SHP77 treated with DMSO at 0.1 percent for 48 hours (cell line): ENCODE measurements at regions not wholly inside any gene's neighbourhood (a gene's known extent, or its start where the extent isn't known, plus 50 kb on each side); places are given as distances from the start of the nearest gene placed in this dataset.
"Not testable (repeated sequence)": the region's sequence is repeated elsewhere in the genome, so short reads cannot be mapped to it uniquely, and the experiment has no call there.

Source experiments
- DNase-seq: peaks from one replicate; lab custom pipeline; 2025; lab: John Stamatoyannopoulos, UW

DNA sequence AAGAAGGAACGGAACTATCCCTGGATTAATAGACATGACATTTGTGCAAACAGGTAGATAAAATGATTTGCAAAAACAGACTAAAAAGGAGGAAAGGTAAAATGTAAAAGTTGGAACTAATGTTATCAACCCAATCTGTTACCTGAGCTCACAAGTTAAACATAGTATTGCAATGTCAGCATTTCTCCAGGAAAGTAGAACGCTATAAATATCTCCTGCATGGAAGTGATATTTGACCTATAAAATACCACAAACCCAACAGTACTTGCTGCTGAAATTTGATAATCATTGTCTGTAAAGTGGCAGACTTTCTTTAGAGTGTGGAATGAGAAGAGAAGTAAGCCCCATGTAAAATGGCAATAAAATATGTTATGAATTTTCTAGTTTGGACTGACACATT, 1435.7 kb downstream of the LRFN5 start:
- DNase-seq: no peak

DNA sequence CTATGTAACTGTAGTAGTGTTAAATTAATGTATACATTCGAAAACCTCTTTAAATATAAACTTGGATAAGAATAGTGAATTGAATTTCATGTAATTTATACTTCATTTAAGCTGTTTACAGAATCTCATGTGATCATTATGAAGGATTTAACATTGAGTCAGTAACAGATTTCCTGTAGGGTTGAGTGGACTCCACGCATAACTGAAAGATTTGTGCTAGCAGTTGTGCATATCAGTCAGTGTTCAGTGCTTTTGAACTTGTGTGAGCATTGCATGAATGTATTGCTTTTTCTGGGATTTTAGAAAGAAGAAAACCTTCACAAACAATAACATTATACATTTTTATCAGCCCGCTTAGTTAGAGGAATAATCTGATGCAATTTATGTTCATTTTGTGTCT, 1435.3 kb downstream of the LRFN5 start:
- no peak for DNase-seq

DNA sequence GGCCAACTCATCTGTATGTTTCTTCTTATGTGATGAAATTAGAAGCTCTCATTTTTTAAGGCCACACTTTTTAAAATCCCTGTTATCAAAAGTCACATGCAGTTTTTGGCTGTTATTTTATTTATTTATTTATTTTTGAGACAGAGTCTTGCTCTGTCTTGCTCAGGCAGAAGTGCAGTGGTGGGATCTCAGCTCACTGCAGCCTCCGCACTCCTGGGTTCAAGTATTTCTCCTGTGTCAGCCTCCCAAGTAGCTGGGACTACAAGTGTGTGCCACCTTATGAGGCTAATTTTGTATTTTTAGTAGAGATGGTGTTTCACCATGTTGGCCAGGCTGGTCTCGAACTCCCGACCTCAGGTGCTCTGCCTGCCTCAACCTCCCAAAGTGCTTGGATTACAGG, 1434.5 kb downstream of the LRFN5 start:
- DNase-seq: no peak

DNA sequence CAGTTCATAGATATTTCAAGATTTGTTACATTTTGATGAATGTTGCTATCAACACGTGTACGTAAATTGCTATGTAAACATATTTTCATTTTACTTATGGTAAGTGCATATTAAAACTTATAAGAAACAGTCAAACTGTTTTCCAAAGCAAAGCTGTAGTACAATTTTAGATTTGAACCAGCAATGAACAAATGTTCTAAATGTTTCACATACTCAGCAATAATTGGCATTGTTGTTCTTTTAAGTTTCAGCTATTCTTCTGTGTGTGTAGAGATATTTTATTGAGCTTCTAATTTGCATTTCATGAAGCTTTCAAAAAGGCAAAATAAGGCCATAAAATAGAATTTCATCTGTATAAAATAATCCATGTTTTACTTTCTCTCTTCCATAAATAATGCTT, 1433.2 kb downstream of the LRFN5 start:
- DNase-seq: no peak

DNA sequence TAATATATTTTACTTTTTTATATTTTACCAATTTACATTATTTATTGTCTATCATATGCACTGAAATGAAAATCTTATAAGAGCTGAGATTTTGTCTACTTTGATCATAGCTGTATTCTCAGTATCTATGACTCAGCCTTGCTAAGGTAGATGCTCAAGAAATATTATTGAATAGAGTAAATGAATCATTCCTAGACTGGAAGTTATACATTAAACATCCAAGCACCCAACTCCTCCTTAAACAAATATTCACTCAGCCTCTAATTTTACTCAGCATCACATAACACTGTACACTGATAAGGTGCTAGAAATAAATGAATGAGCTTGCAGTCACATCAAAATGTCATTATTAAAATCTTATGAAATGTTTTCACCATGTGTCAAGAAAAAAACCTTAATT, 1424.9 kb downstream of the LRFN5 start:
- DNase-seq: no peak

DNA sequence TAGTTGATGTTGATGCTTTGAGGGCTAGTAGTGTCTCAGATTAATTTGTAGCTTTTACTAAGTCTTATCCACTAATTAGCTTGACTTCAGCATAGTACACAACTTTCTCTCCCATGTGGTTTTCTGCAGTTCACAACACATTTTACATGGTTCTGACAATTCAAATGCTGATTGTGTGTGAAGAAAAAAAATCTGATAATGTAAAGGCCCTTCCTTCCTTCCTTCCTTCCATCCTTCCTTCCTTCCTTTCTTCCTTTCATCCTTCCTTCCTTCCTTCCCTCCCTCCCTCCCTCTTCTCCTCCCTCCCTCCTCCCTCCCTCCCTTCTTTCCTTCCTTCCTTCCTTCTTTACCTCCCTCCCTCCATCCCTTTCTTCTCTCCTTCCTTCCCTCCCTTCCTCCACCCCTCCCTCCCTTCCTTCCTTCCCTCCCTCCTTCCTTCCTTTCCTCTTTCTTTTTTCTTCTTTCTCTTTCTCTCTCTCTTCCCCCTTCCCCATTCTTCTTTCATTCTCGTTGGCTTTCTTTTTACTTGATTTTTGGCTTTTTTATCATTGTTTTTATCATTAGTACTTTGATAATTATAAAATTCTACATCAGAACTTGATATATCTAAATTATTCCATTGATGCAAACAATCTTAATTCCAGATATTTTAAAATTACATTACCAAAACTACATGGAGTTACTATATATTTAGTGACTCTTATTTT, 1415.6 kb downstream of the LRFN5 start:
- no peak for DNase-seq

DNA sequence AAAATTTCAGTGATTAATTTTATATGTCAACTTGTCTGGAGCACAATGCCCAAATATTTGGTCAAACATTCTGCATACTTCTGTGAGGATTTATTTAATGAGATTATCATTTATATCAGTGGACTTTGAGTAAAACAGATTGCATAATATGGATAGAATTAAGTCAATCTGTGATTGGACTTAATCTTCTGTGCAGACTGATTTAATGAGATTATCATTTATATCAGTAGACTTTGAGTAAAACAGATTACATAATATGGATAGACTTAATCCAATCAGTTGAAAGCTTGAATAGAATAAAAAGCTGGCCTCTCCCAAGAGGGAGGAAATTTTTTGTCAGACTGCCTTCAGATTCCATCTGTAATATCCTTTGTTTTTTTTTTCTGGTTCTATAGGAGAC, 1413.2 kb downstream of the LRFN5 start:
- DNase-seq: no peak

DNA sequence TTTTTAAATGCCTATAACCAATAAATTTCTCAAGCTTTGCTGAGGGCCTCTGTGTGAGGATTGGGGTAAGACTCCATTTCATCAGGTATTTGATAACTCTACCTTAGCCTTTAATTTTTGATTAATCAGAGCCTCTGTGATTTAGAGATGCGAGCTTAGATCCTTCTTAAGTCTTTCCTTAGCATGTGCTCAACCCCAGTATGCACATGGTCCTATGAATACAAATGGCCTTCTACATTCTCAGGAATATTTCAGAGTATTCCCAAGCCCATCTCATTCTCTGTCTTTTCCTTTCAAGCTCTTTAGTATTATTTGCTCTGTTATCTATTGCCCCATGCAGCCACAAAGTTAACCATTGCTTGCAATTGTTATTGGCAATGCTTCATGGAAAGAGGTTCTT, 1407.7 kb downstream of the LRFN5 start:
- no peak for DNase-seq

DNA sequence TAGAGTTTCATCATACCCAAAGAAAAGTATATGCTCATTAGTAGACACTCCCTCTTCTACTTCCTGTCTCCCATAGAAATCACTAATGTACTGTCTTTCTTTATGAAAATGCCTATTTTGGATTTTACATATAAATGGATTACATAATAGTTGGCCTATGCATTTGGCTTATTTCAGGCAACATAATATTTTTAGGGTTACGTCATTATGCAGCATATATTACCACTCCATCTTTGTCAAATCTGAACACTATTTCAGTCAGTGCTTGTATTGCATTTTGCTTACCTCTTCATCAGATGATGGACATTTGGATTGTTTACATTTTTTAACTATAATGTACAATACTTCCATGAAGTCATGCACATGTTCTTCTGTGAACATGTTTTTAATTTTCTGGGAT, 1406.1 kb downstream of the LRFN5 start:
- no peak for DNase-seq

DNA sequence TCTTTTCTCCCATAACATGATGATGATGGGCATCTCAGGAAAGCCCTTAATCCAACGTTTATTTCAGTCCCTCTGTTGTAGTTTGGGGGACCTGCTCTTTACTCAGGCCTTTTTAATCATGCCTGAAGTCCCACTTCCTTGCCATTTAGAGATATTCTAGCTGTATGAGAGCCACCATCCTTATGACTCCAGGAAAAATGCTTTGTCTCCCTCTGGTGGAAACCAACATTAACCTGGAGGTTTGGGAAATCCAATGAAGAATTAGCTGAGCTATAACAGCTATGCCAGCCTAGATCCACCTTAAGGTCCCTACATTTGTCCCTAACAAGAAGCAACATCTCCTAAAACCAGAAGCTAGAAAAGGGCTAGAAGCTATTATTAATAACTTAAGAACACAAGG, 1399.1 kb downstream of the LRFN5 start:
- no peak for DNase-seq

DNA sequence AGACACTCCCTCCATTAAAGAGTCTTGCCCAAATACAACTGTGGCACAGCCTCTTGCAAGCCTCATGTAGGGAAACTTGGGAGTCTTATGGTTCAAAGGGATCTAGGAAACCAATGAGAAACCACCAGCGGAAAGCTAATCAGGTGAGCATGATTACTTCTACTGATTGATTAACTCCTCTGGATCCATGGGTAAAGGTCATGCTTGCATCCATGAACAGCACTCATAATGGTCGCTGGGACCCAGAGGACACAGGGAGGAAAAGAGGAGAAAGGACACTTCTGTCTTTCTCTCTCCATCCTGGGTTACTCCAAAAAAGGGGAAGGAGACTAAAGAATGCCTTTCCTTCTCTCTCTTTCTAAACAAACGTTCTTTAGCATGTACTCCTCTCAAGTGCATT, 1397.2 kb downstream of the LRFN5 start:
- DNase-seq: no peak

DNA sequence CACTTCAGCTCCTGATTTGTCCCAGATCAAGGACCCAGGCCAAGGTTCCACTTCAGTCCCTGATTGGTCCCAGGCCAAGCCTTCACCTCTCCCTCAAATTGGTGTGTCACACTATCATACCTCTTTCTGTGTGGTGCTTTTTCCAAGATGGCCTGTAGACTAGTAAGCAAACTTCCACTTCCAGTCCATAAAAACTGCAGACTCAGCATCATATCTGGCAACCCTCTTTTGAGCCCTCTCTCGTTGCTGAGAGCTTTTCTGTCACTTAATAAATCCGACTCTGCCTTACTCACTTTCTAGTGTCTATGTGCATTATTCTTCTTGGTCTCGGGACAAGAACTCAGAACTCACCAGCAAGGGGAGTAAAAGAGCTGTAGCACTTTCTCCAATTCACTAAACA, 1395.1 kb downstream of the LRFN5 start:
- no peak for DNase-seq

DNA sequence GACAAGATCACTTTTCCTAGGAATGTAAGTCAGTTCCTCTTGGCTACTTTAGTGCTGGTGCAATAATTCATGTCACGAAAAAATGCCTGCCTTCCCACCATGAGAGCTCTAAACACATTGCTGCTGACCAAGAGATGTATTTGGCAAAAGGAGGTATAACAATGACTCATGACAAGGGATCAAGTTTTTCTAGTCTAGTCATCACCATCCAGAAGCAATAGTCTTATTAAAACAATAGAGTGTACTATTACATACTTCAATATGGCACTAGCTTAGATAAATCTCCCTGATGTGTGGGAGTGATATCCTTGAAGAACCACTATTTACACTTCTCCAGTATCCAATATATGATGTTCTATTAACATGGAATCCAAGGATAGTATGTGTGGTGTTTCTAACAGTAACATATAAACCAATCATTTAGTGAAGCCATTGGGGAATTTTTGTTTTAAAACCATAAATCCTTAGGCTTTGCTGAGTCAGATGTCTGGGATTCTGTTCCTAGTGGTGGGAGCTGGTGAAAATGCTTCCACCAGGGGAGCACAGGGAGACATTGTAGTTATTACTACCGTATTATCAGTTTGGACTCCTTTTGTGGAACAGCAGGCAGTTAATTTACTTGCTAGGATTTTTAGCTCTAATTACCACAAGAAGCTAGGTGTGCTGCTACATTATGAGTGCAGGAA, 1387.5 kb downstream of the LRFN5 start:
- no peak for DNase-seq

DNA sequence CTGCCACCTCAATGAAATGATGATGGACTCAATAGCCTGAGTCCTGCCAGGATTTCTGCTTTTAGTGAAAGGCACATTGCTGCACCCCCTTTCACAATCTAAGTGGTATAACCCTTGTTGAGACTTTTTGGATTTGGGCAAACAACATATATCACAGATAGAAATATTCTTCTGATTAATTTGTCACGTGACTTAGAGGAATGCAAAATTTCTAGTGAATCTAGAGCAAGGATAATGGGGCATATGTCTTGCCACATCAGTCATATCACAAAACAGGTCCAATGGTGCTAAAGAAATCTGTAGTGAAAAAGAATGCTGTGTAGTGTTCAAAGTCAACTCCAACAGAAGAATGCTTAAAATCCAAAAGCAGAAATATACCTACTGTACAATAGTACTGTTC, 1386.3 kb downstream of the LRFN5 start:
- no peak for DNase-seq

DNA sequence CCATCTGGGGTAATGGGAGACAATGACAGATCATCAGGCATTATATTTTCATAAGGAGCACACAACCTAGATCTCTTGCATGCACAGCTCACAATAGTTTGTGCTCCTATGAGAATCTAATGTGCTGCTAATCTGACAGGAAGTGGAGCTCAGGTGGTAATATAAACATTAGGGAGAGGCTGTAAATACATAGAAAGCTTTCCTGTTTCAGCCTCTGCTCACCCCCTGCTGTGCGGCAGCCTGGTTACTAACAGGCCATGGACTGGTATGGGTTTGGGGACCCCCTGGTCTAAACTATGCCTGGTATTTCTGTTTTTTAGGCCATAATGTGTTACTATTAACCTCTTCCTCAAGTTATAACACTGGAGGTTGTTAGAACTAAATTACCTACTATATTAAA, 1373.7 kb downstream of the LRFN5 start:
- DNase-seq: no peak

DNA sequence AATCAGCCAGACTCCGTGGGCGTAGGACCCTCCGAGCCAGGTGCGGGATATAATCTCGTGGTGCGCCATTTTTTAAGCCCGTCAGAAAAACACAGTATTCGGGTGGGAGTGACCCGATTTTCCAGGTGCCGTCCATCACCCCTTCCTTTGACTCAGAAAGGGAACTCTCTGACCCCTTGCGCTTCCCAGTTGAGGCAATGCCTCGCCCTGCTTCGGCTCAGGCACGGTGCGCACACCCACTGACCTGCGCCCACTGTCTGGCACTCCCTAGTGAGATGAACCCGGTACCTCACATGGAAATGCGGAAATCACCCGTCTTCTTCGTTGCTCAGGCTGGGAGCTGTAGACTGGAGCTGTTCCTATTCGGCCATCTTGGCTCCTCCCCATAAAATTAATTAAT, 1366.5 kb downstream of the LRFN5 start:
- DNase-seq: not testable (repeated sequence)

DNA sequence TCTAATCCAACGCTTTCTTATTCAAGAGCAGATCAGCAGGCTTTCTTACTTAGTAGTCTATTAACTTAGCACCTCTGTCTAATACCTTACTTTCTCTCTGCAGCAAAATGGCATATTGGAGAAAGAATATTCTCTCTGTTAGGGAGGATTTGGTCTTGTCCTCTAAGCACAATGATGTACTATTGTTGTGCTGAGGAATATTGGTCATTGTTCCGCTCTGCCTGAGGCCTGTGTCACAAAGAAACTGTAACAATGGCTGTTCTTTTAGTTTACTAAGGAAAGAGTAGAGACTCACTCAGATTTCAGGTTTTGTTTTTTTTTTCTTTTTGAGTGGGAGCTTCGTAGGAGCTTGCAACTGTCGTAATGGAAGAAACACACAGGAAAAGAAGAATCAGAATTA, 1358.8 kb downstream of the LRFN5 start:
- DNase-seq: no peak

DNA sequence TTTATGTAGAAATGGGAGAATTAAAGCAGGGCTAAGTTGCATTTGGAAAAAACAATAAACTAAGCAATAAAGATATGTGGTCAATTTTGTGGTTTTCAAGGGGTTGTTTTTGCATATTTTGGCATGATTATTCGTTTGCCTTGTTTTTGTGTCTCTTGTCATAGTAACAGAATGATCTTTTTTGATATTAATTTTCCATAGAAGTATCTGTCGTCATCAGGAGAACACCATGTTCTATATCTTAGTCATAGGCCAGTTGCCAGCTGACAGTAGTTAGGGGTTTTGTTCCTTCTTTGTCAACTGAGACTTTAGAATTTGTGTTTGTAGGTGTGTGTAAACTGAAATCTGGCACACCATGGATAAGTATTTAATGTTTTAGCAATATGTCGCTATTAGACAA, 1354.8 kb downstream of the LRFN5 start:
- DNase-seq: no peak

DNA sequence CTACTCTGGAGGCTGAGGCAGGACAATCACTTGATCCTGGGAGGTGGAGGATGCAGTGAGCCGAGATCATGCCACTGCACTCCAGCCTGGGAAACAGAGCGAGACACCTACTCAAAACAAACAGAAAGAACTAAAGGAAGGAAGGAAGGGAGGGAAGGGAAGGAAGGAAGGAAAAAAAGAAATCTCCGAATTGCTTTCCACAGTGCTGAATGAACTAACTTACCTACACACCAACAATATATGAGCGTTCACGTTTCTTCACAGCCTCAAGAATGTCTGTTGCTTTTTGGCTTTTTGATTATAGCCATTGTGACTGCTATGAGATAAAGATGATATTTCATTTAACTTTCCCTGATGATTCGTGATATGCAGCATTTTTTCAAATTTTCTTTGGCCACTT, 1343.7 kb downstream of the LRFN5 start:
- DNase-seq: no peak

DNA sequence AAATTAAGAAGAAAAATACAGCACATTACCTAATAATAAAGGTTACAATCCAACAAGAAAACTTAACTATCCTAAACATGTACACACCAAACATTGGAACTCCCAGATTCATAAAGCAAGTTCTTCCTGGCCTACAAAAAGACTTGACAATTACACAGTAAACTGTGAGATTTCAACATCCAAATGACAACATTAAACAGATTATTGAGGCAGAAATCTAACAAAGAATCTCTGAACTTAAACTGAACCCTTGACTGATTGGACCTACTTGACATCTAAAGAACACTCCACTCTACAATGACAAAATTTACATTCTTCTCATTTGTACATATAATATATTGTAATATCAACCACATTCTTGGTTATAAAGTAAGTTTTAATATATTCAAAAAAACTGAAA, 1341.3 kb downstream of the LRFN5 start:
- DNase-seq: no peak

DNA sequence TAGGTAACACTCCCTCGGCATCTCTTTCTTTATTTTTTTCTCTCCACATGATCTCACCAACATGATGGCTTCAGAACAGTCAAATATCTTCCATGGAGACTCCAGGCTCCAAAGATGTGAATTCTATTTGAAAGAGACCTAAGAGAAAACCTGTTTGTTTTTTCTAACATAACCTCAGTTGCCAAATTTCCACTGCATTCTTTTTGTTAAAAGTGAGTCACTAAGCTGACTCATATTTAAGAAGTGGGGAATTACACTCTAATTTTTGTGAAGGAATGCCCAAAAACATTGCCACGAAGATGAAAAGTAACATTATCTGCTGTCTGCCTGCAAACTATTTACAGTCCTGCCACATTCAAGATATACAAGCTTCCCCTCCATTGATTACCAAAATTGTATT, 1337.6 kb downstream of the LRFN5 start:
- no peak for DNase-seq

DNA sequence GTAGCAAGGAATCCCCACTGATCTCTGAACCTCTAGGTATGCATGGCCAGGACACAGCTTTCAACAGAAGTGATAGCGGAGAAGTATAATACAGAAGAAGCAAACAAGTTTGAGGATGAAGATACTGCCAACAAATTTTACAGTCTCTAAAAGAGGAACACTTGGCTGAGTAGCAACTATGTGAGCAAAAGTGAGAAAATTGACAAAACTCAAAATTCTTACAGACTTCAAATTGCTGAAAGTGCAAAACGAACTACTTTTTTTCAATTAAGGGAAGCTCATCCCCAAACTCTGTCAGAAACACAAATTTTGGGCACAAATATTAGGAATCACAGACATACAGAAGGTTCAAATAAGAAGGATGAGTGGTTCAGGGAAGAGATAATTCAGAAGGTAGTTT, 1324.6 kb downstream of the LRFN5 start:
- DNase-seq: no peak

DNA sequence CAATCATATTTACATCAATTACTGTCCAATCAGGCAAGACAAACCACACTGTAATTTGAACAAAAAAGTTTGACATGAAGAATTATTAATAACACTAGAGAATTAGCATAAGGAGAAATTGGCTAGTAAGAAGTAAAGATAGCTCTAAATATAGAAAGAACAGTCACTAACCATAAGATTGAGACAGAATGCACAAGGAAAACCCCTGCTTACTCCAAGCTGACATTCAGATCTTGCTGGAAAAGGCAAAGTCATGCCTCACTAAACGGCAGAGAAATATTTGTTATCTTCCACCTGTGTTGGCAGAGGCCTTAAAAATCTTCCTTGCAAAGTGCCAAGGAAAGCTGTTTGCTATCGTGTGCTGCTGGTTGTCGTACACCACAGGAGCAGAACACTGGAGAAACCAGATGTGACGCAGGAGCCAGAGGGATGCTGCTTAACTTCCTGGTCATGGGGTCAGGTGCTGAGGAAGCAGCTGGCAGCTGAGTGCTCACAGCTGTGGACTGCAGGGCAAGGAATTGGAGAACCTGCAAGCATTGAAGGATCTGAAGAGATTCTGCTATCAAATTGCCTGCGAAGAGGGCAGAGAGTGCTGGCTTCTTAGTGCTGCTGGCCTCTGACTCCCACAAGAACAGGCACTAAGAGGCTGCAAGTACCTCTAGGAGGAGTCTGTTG, 1323.3 kb downstream of the LRFN5 start:
- peak; percentile 19 for DNase-seq

DNA sequence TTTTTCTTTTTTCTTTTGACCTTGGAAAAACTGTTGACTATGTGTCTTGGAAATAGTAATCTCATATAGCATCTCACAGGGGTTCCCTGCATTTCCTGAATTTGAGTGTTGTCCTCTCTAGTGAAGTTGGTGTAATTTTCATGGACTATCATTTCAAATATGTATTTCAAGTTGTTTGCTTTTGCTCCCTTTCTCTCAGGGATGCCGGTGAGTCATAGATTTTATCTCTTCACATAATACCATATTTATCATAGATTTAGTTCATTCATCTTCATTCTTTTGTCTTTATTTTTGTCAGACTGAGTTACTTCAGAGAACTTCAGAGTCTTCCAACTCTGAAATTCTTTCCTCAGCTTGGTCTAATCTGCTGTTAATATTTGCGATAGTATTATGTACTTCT, 1320.6 kb downstream of the LRFN5 start:
- DNase-seq: no peak
